Testis (tissue), 2 donors: ENCODE measurements at regions not wholly inside any gene's neighbourhood (a gene's known extent, or its start where the extent isn't known, plus 50 kb on each side); places are given as distances from the start of the nearest gene placed in this dataset.

Experiments used
- DNase-seq: peaks from one replicate; pipeline ENCODE4 v3.0.0-alpha.2; 2019
- H3K27ac ChIP-seq, 2 donors: fragments of 200-600 bp; sonication (generic); one replicate each; pipeline ENCODE4 v1.5.1; 2019
- H3K27me3 ChIP-seq: fragments of 200-600 bp; sonication (generic); one replicate; pipeline ENCODE4 v1.5.1; 2019
- H3K36me3 ChIP-seq: fragments of 200-600 bp; sonication (generic); one replicate; pipeline ENCODE4 v1.5.1; 2017; ENCODE audit warnings: low read depth; ENCODE audit errors: missing control alignments
- H3K4me1 ChIP-seq: fragments of 200-600 bp; sonication (generic); one replicate; pipeline ENCODE4 v1.5.1; 2019
- H3K4me3 ChIP-seq, 2 donors: fragments of 200-600 bp; sonication (generic); one replicate each; pipeline ENCODE4 v1.5.1; 2017 to 2019
- H3K9me3 ChIP-seq: fragments of 200-600 bp; sonication (generic); one replicate; pipeline ENCODE4 v1.5.1; 2017
- CTCF ChIP-seq, 3 experiments: fragments of 450-650 bp in 2 of 3; fragments of 200-600 bp in 1 of 3; sonication (generic) in 1 of 3; IDR thresholded peaks; one replicate each; pipeline ENCODE4 v1.5.1; 2016 to 2019; ENCODE audit warnings: antibody characterized with exemption in 3 of 3, mild to moderate bottlenecking in 2 of 3, moderate library complexity in 1 of 3
- POLR2A ChIP-seq: fragments of 450-650 bp; IDR thresholded peaks from one replicate; pipeline ENCODE4 v1.6.1; 2017; ENCODE audit warnings: antibody characterized with exemption, mild to moderate bottlenecking, moderate library complexity
- WGBS, 2 donors: methylation state at CpG; one replicate each; pipeline ENCODE4 v1.1.5; 2018; 5-methylcytosine and 5-hydroxymethylcytosine counted together
- intact Hi-C: fragments of 100-400 bp; cut with DNase I; formaldehyde crosslinking; loops from one replicate; pipeline ENCODE4 v1.15.1; 2023; ENCODE audit warnings: low total_unique reads

GRCh38 chr7:15778191-15778590 is 91.7 kb upstream of the MEOX2 start:
- Histone ChIP-seq H3K27ac (no peak overlapping the region), H3K36me3 (no peaks in the 10 kb centered on the region), H3K9me3 (no peaks in the 10 kb centered on the region), H3K27me3 (no peaks in the 10 kb centered on the region), H3K4me1 (no peaks in the 10 kb centered on the region), H3K4me3 (no peak overlapping the region)
- intact Hi-C loops: no loop called here
- 45 to 52% methylated on average over 2 of the region's 2 CpGs for WGBS, 2 donors
- TF ChIP-seq POLR2A (no peak), CTCF (IDR thresholded peaks at IDR 0.05) (no peak)
- no peak for DNase-seq

GRCh38 chr7:15765753-15766152 is 79.3 kb upstream of the MEOX2 start:
- Histone ChIP-seq H3K4me1 (no peaks in the 10 kb centered on the region), H3K27me3 (no peaks in the 10 kb centered on the region), H3K9me3 (no peaks in the 10 kb centered on the region), H3K4me3 (no peak overlapping the region), H3K27ac (no peak overlapping the region), H3K36me3 (no peaks in the 10 kb centered on the region)
- 77 to 85% methylated on average over 5 of the region's 5 CpGs for WGBS, 2 donors
- intact Hi-C loops: no loop called here
- no peak for TF ChIP-seq POLR2A
- TF ChIP-seq CTCF (IDR thresholded peaks at IDR 0.05): no peak
- DNase-seq: no peak

- 38 to 46% methylated on average over 3 of the region's 3 CpGs for WGBS, 2 donors
- no peak for TF ChIP-seq CTCF (IDR thresholded peaks at IDR 0.05)
- no peak for TF ChIP-seq POLR2A
- Histone ChIP-seq H3K9me3 (no peaks in the 10 kb centered on the region), H3K4me3 (no peak overlapping the region), H3K27me3 (no peaks in the 10 kb centered on the region), H3K36me3 (no peaks in the 10 kb centered on the region), H3K27ac (no peak overlapping the region), H3K4me1 (no peaks in the 10 kb centered on the region)
- intact Hi-C loops: no loop called here
- DNase-seq: no peak
These were observed 78.4 kb upstream of the MEOX2 start for GRCh38 chr7:15764851-15765382.

GRCh38 chr7:15764010-15764409 is 77.5 kb upstream of the MEOX2 start:
- TF ChIP-seq CTCF (IDR thresholded peaks at IDR 0.05) (no peak), POLR2A (no peak)
- WGBS, 2 donors: 57 to 63% methylated on average over 3 of the region's 3 CpGs
- no peak overlapping the region for H3K27ac ChIP-seq
- intact Hi-C loops: no loop called here
- no peak overlapping the region for H3K4me3 ChIP-seq
- H3K27me3 ChIP-seq: no peaks in the 10 kb centered on the region
- DNase-seq: no peak
- H3K36me3 ChIP-seq: no peaks in the 10 kb centered on the region
- no peaks in the 10 kb centered on the region for H3K9me3 ChIP-seq
- no peaks in the 10 kb centered on the region for H3K4me1 ChIP-seq
